ENCODE measurements at regions not wholly inside any gene's neighbourhood (a gene's known extent, or its start where the extent isn't known, plus 50 kb on each side); places are given as distances from the start of the nearest gene placed in this dataset.

- H3K27ac ChIP-seq: no peak overlapping the region
- DNase-seq (ENCODE audit: low read depth, low spot score): no peak
Observed at GRCh38 chr1:79614762-79615161, 608.2 kb upstream of the ADGRL4 start.

GRCh38 chr1:79614106-79614505 is 607.6 kb upstream of the ADGRL4 start:
- H3K27ac ChIP-seq: no peak overlapping the region
- no peak for DNase-seq (ENCODE audit: low read depth, low spot score)

DNA sequence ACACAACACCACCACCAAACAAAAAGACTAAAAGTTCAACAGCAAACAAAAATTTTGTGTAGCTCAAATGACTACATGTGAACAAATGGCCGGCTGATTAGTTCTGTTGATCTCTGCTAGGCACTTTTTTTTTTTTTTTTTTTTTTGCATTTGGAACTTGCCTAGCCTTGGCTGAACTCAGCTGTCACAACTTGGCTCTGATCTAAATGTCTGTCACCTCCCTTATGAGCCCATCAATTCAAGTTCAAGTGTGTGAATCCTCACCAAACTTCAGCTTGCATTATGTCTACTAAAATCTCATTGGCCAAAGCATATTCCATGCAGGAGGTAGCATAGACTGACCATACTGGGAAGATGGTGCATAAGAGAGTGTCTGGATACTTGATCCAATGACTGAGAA is 606.5 kb upstream of the ADGRL4 start:
- H3K27ac ChIP-seq: no peak overlapping the region
- DNase-seq (ENCODE audit: low read depth, low spot score): no peak

DNA sequence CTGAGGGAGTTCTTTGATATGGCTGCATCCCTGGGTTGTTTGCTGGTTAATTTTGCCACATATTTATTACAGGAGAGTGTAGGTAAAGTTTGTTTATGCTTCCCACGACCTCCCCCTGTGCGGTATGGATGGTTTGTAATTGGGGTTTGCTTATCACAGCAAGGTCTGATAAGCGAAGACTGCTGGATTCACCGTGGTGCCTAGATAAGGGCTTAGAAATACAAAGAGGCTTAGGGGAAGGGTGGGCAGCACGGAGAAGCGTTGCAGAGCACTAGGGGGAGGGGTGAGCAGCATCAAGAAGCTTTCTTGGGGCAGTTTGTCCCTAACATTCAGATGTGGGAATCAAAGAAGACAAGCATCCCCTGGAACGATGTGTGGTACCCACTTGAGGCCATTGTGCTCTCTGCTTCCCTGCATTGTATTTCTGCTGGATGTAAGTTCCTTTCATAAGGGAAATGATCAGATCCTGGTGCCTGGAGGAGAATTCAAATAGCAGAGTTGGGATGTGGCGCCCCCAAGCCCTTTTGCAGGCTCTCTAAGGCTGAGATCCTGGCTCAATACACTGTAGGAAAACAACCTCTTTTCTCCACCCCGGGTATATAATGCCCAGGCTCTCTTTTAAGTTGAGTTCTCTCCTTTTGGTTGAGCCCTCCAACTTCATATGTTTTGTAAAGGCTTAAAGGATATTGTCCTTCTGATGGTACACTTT is 598.1 kb upstream of the ADGRL4 start:
- H3K27ac ChIP-seq: no peak overlapping the region
- DNase-seq (ENCODE audit: low read depth, low spot score): no peak

DNA sequence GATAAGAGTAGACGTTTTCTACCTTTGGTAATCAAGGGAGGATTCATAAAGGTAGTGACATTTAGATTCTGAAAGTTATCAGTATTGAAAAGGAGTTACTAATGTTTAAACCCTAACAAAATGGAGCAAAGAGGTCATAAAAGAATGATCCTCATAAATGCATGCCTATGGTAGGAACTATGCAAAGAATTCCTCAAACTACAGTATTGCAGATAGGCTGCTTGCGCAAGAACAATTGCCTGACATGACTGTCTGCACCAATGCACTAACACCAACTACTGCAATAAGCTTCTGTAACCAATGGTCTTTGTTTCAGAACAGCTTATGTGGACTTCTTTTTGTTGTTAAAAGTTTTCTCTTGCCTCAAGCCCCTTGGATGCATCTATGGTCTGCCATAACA is 597.3 kb upstream of the ADGRL4 start:
- no peak for DNase-seq (ENCODE audit: low read depth, low spot score)
- H3K27ac ChIP-seq: no peak overlapping the region

- no peak overlapping the region for H3K27ac ChIP-seq
- DNase-seq (ENCODE audit: low read depth, low spot score): no peak
Observed at GRCh38 chr1:79599257-79599656, 592.7 kb upstream of the ADGRL4 start.

DNA sequence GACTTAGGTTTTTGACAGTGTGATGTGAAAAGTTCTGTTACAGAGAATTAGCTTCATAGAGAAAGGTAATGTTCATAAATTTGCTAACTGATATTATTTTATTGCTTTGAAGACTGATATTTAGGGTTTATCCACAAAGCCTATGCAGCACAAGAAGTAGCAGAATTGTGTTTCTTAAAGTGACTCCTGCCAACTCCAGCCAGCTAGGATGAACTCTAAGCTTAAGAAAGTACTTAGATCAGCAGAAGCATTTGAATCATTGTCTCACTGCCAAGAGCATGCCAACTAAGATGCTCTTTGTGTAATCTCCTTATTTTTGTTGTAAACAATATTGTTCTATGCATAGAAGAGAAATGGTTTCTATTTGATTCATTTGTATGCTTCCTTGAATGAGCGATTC is 589.4 kb upstream of the ADGRL4 start:
- no peak overlapping the region for H3K27ac ChIP-seq
- no peak for DNase-seq (ENCODE audit: low read depth, low spot score)

- no peak for DNase-seq (ENCODE audit: low read depth, low spot score)
- no peak overlapping the region for H3K27ac ChIP-seq
Observed at GRCh38 chr1:79594121-79594698, 587.7 kb upstream of the ADGRL4 start.

GRCh38 chr1:79592707-79593106 is 586.2 kb upstream of the ADGRL4 start:
- no peak for DNase-seq (ENCODE audit: low read depth, low spot score)
- H3K27ac ChIP-seq: no peak overlapping the region

DNA sequence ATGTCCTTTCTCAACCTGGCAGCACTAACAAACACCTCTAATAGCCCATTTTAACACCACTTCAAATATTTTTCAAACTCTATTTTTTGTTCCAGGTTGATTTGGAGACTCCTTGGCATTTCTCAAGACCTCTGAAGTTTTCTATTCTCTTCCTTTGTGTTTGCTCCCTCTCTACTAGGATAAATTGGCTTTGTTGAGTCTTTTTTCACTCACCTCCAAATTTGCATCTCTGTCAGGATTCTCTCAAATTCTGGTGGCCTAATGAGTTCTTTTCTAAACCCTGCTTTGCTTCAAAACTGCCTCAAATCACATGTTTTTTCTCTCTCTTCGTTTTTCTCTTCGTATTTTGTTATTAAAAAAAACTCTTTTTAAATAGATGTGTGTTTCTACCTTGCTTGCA is 582.2 kb upstream of the ADGRL4 start:
- no peak overlapping the region for H3K27ac ChIP-seq
- no peak for DNase-seq (ENCODE audit: low read depth, low spot score)

GRCh38 chr1:79587229-79587628 is 580.7 kb upstream of the ADGRL4 start:
- DNase-seq (ENCODE audit: low read depth, low spot score): no peak
- H3K27ac ChIP-seq: no peak overlapping the region

DNA sequence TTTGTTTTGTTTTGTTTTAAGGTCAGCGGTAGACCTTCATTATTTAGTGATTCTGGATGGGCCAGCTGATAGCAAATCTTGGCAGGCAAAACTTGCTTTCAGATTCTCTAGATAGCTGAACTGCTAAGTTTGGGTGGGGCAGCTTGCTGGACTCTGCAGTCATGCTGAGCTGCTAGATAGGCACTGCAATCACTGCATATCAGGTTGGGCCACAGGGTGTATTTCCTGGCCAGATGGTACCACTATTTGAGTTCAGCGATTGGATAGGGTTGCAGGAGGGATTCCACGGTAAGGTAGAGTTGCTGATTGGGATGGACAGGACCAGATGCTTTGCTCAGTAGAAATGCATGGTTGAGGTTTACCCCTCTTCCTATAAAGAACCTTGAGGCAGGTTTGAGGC is 579.3 kb upstream of the ADGRL4 start:
- no peak overlapping the region for H3K27ac ChIP-seq
- no peak for DNase-seq (ENCODE audit: low read depth, low spot score)

DNA sequence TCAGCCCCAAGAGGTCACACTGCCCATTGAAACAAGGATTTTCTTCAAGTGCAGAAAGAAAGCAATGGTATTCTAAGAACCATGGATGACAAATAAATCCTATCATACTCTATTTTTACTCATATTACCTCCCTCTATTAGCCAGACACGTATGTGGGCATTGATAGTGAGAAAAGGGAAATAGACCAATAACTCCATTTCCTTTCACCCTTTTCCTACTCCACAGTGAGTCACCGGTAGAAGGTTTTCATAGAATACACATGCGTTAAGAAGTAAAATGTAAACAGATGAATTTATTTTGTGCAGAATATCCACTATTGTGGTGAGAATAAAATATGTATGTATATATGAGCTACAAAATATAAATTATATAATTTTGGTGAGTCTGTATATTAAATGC is 568.9 kb upstream of the ADGRL4 start:
- H3K27ac ChIP-seq: no peak overlapping the region
- DNase-seq (ENCODE audit: low read depth, low spot score): no peak

DNA sequence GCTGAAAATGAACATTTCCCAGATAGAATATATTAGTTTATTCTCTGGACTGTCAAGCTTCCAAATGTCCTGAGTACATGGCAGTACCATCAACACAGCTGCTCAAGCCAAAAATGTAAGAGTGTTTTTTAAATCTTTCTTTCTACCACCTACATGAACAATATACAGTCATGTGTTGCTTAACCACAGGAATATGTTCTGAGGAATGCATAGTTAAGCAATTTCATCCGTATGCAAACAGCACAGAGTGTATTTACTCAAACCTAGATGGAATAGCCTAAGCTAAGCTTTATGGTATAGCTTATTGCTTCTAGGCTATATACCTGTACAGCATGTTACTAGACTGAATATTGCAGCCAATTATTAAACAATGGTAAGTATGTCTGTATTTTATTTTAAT is 561.9 kb upstream of the ADGRL4 start:
- DNase-seq (ENCODE audit: low read depth, low spot score): no peak

DNA sequence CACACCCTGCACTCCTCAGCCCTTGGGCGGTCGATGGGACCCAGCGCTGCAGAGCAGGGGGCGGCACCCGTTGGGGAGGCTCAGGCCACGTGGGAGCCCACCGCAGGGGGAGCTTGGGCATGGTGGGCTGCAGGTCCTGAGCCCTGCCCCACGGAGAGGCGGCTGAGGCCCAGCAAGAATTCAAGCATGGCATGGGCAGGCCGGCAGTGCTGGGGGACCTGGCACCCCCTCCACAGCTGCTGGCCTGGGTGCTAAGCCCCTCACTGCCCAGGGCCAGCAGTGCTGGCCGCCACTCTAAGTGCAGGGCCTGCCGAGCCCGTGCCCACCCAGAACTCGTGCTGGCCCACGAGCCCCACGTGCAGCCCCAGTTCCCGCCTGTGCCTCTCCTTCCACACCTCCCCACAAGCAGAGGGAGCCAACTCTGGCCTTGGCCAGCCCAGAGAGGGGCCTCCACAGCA is 555.0 kb upstream of the ADGRL4 start:
- H3K27ac ChIP-seq: no peak overlapping the region
- no peak for DNase-seq (ENCODE audit: low read depth, low spot score)

More for the DNA sequence above, 561.9 kb upstream of the ADGRL4 start:
- H3K27ac ChIP-seq: no peak overlapping the region

GRCh38 chr1:79556189-79556588 is 549.7 kb upstream of the ADGRL4 start:
- no peak for DNase-seq (ENCODE audit: low read depth, low spot score)
- H3K27ac ChIP-seq: no peak overlapping the region

- H3K27ac ChIP-seq: no peak overlapping the region
- no peak for DNase-seq (ENCODE audit: low read depth, low spot score)
Observed at GRCh38 chr1:79554688-79555087, 548.2 kb upstream of the ADGRL4 start.

GRCh38 chr1:79551321-79551720 is 544.8 kb upstream of the ADGRL4 start:
- no peak for DNase-seq (ENCODE audit: low read depth, low spot score)

DNA sequence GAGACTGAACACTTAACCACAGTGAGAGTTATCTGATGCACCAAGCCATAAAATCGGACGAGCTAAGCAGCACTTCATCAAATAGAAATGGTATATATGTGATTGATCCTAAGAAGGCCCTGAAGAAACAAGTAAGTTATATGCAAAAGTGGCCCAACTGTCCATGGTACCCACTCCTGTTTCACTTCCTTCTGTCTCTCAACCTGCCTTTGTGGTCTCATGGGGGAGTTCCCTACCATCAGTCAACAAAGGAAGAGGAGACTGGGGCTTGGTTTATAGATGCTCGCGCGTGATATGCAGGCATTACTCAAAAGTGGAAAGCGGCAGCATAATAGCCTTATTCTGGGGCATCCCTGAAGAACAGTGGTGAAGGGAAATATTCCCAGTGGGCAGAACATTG is 543.9 kb upstream of the ADGRL4 start:
- H3K27ac ChIP-seq: no peak overlapping the region
- no peak for DNase-seq (ENCODE audit: low read depth, low spot score)

More at GRCh38 chr1:79551321-79551720, 544.8 kb upstream of the ADGRL4 start:
- H3K27ac ChIP-seq: no peak overlapping the region

DNA sequence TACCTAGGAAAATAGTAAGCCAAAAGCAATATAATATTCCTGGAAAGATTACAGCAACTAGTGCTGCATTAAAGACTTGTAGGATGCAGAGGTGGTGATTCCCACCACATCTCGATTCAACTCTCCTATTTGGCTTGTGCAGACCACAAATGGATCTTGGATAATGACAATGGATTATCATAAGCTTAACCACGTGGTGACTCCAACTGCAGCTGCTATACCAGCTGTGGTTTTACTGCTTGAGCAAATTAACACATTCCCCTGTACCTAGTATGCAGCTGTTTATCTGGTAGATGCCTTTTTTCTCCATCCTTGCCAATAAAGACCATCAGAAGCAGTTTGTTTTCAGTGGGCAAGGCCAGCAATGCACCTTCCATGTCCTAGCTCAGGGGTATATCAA is 542.7 kb upstream of the ADGRL4 start:
- DNase-seq (ENCODE audit: low read depth, low spot score): no peak
- H3K27ac ChIP-seq: no peak overlapping the region

- H3K27ac ChIP-seq: no peak overlapping the region
- no peak for DNase-seq (ENCODE audit: low read depth, low spot score)
Observed at GRCh38 chr1:79547514-79547913, 541.0 kb upstream of the ADGRL4 start.

- H3K27ac ChIP-seq: no peak overlapping the region
- DNase-seq (ENCODE audit: low read depth, low spot score): no peak
Observed at GRCh38 chr1:79543394-79543793, 536.9 kb upstream of the ADGRL4 start.
